LHCN-M2 (cell line): ENCODE measurements at regions not wholly inside any gene's neighbourhood (a gene's known extent, or its start where the extent isn't known, plus 50 kb on each side); places are given as distances from the start of the nearest gene placed in this dataset.

Experiments
- DNase-seq: peaks from one replicate; pipeline ENCODE4 v3.0.0-alpha.2; 2012; ENCODE audit warnings: low read depth

- DNase-seq, result no peak
Measured at GRCh38 chr6:113331021-113331420, 526.1 kb upstream of the MARCKS start.

GRCh38 chr6:113338644-113339043 lies 518.5 kb upstream of the MARCKS start:
- DNase-seq, result no peak

GRCh38 chr6:113339209-113339608 lies 517.9 kb upstream of the MARCKS start:
- DNase-seq, result no peak

- DNase-seq, result no peak
Measured at GRCh38 chr6:113340371-113340770, 516.8 kb upstream of the MARCKS start.

DNA sequence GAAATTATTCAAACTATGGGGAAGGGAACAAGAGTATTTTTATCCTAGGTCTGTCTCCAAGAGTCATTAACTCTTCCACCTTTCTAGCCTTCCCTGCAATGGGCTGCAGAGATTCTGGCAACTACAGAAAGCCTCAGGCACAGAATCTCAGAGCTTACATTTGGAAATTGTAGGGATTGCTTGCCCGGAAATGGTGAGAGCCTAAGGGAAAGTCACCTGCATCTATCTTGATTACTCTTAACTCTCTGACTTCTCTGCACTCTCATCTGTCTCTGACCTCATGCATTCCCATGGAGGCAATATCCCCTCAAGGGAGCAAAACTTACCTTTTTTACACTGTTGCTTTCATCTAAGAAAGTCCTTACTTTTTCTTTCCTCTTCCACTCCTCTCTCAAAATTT lies 513.2 kb upstream of the MARCKS start:
- DNase-seq, result no peak

DNA sequence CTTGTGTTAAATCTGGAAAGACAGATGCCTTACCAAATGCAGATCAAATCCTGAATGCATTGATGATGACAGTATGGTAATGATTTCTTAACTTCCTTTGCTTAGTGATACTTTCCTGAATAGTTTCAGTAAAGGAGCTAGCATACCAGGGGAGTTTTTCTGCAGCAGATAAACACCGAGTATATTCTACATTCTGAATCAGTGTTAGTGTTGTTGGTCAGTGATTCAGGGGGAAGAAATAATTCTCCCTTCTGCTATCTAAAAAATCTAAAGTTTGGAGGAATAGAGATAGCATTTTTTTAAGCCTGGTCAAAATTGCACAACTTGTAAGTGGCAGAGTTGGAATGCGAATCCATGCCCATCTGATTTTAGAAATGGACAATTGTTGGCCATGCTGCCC lies 512.2 kb upstream of the MARCKS start:
- no peak for DNase-seq

GRCh38 chr6:113347436-113347835 lies 509.7 kb upstream of the MARCKS start:
- DNase-seq, result peak; percentile 47

DNA sequence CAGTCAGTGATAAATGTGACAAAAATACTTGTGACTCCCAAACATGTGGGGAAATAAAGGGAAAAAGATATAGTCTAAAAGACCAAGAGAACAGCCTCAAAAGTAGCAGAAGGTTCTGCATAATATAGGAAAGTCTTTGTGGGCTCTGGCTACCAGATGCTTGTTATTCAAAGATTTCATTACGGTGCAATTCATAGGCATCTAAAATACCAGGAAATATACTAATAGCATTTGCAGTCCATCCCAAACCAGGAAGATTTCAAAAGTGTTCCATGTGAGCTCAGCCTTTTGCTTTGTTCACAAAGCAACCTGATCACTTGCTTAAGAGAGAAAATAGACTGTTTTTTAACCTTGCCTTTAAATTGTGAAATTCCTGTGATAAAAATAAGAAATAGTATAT lies 506.7 kb upstream of the MARCKS start:
- peak; percentile 24 for DNase-seq

DNA sequence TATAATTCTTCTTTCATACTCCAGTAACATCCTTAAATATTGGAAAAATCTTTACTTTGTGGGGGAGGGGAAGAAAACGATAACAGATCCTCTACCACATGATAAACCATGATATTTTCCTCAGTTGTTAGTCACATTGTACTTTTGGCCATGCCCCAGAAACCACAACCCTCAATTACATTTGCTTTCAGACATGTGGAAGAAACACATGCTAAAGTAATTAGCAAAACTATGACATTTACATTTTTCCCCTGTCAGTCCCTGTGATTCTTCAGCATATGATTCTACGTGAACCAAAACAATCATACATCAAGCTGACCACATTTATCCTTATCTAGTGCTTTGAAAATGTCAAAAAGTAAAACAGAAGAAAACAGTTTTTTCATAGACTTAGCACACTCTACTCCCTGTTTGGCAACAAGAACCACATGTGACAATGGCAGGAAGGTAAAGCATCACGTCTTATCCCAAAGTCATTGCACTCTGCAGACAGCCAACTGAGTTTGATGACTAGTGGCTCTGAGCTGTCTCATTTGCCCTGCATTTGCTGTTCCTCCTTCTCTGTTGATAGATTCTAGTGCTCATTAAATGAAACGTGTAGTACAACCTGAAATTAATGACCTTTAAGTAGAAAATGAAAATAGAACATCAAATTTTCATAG lies 505.8 kb upstream of the MARCKS start:
- DNase-seq, result peak; percentile 70

DNA sequence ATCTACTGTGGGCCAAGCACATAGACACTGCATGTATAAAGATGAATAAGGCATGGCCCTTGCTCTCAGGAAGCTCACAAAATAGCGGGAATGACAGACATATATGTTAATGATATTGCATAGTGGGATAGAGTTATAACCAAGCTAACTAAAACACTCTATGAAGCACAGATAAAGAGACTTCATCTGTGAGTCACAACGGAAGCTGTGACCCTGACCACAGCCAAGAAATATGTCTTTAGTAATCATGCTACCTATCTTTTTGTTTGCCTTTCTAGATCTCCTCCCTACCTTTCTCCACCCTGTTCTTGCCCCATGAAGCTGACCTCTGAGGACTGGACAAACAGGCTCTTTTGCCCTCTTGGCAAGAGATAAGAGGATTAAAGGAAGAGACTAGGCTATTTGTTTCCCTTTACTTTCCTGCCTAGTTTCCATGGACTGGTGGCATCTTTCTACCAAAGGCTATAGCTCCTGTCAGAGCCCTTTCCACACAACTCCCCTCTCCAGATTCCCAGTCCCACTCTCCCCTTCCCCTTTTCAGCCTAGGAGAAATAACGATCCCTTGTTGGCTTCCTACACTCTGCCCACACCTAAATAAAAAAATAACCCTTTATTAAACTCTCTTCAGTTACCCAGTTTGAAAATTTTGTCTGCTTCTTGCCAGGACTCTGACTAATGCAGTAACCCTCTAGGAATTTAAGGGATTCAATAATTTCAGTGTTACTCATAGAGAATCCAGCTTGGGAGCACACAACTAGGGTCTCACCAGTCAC lies 504.9 kb upstream of the MARCKS start:
- DNase-seq, result peak; percentile 87

DNA sequence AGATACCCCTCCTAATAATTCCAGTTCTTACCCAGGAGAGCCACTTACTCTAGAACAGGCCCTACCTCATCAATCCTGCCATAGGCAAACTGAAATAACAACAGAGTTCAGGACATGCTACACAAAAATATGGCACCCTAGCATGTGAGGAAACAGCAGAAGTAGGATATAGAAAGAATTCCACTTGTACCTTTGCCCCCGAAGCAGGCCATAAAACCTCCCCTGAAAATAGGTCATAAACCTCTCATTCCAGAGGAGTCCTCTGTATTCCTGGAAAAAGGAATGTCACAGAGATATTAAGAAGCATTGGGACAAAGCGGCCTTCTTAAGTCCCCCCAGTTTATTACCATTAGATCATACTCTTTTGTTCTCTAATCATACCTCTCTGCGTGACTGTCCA lies 504.3 kb upstream of the MARCKS start:
- no peak for DNase-seq

GRCh38 chr6:113353392-113353791 lies 503.8 kb upstream of the MARCKS start:
- no peak for DNase-seq

GRCh38 chr6:113354204-113354895 lies 502.8 kb upstream of the MARCKS start:
- DNase-seq, result no peak

DNA sequence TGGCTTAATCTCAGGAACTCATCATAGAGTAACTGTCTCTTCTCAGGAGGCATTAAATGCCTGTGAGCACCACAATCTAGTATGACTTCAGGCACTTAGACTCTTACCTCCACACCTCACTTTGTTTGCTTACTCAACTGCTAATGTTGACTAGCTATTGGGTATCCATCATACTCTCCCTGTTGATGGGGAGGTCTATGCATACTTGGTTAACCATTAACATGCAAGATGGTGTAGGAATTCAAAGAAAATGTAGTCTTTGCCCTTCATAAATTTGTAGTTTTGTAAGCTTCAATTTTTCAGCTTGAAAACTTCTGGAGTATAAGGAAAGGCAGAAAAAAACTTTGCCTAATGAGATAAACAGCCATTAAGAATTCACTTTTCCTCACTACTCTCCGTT lies 501.0 kb upstream of the MARCKS start:
- no peak for DNase-seq

DNA sequence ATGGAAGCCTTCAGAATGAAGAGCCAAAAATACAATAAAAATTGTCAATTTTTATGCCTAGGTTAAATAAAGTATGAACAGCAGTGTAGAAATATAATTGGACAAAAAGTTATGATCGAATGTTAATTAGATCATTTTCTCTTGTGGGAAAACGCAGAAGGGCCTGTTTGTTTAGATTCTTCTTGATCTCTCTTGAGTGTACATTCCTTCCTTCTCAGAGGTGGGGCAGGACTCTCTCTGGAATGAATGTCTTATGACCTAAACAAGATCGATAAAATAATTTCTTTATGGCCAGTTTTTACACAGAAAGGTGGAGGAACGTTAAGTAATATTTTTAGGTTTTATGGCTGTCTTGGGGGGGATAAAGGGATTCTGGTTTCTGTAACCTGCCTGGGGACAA lies 500.1 kb upstream of the MARCKS start:
- no peak for DNase-seq

- no peak for DNase-seq
Measured at GRCh38 chr6:113358063-113358583, 499.0 kb upstream of the MARCKS start.

DNA sequence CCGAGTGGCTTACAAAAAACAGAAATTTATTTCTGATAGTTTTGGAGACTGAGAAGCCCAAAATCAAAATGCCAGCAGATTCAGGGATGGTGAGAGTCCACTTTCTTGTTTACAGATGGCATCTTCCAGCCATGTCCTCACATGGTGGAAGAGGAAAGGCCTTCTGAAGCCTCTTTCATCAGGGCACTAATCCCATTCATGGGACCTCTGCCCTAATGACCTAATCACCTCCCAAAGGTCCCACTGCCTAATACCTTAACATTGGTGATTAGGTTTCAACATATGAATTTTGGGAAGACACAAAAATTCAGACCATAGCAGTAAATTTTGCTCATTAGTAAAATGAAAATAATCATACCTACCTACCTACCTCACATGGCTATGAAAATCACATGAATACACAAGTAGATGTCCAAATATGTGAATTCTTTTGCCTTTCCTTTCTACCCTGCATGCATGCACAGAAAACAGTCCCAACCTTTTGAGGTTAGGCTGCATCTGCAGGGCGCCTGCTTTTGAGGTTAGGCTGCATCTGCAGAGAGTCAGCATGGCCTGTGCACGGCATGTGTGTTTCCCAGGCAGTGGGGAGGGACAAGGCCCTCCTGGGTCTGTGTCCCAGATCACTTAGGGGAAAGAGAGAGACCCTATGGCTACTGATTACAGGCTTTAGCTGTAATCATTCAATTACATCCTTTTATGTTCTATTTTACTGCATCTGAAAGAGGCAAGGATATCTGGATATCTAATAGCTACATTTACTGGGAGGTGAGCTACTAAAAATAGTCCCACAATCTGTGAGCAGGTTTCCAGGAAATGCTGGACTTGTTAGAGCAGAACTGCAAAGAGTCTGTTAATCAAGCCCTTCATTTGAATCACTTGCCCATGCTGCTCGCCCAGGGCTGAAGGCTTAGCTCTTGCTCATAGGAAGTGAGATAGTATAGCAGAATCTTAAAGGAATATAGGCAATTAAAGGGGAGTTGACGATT lies 497.7 kb upstream of the MARCKS start:
- peak; percentile 69 for DNase-seq

- DNase-seq, result peak; percentile 95
Measured at GRCh38 chr6:113361014-113361645, 496.0 kb upstream of the MARCKS start.

DNA sequence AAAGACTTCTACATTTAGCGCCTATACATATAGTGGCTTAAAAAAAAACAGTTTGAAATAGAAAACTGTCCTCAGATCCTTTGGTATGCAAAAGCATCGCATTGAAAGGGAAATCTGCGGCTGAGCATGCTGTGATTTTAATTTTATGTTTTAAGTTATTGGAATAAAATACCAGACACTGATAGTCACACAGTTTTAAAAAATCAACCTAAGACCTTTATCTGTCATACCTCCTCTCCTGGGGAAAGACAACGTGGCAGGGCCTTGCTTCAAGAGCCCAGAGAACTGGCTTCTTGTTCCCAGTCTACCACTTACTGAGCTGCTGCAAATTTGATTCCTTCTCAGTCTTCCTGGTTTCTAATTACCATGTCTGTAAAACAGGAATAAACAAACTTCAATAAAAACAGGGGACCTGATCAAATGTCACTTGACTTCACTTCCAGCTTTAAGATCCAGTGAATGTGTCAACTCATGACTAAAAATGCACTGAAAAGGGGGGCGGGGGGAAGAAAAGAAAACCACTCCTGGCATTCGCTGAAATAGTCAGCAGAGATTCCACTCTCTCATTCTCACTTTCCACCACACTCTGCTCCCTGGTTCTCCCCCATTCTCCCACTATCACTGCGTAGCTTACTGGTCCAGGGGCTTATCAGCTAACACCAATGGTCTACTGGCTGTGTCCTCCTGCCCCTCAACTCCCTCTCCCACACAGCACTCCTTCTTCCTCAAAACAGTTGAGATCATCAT lies 494.7 kb upstream of the MARCKS start:
- DNase-seq, result peak; percentile 80
